PFSK-1 (cell line): ENCODE measurements at regions not wholly inside any gene's neighbourhood (a gene's known extent, or its start where the extent isn't known, plus 50 kb on each side); places are given as distances from the start of the nearest gene placed in this dataset.

Experiments
- FOXP2 ChIP-seq: optimal IDR thresholded peaks from 2 replicates; pipeline ENCODE3; 2011; ENCODE audit warnings: borderline replicate concordance, control low read depth, inconsistent platforms; ENCODE audit not compliant: insufficient read depth; ENCODE audit errors: extremely low read length, extremely low read depth
- POLR2AphosphoS5 ChIP-seq: IDR thresholded peaks from 2 replicates; pipeline ENCODE4 v1.6.1; 2012; ENCODE audit warnings: low read depth, mild to moderate bottlenecking, control low read depth, low read length, moderate library complexity
- SIN3A ChIP-seq: IDR thresholded peaks from 2 replicates; pipeline ENCODE4 v1.6.1; 2012; ENCODE audit warnings: mild to moderate bottlenecking, low read length, moderate library complexity, borderline replicate concordance; ENCODE audit not compliant: insufficient read depth
- TAF1 ChIP-seq: IDR thresholded peaks from 2 replicates; pipeline ENCODE4 v1.6.1; 2012; ENCODE audit warnings: low read length, control low read depth, borderline replicate concordance; ENCODE audit not compliant: insufficient read depth
- TF ChIP-seq, protein P1 (sequence below), 2 experiments: IDR thresholded peaks; 2 replicates each; pipeline versions ENCODE4 v1.6.1 to v1.8.0; 2011 to 2012; ENCODE audit warnings: low read depth in 2 of 2, low read length in 2 of 2, control low read depth in 1 of 2, inconsistent platforms in 1 of 2, mild to moderate bottlenecking in 1 of 2, moderate library complexity in 1 of 2; ENCODE audit not compliant: insufficient read depth in 1 of 2

DNA sequence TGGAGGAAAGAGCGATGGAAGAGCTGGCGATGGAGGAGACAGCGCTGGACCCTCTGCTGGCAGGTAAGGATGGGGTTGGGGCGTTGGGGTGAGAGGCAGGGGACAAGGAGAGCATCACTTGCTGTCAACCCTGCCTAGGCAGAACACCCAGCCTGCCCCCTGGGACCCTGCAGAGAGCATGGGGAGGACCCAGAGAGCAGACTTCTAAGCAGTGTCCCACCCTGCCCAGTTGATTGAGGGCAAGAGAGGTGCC, 111.6 kb upstream of the ANO1 start:
- TF ChIP-seq SIN3A (no peak), FOXP2 (no peak), TAF1 (no peak), POLR2AphosphoS5 (no peak)
- TF ChIP-seq, protein P1, sequence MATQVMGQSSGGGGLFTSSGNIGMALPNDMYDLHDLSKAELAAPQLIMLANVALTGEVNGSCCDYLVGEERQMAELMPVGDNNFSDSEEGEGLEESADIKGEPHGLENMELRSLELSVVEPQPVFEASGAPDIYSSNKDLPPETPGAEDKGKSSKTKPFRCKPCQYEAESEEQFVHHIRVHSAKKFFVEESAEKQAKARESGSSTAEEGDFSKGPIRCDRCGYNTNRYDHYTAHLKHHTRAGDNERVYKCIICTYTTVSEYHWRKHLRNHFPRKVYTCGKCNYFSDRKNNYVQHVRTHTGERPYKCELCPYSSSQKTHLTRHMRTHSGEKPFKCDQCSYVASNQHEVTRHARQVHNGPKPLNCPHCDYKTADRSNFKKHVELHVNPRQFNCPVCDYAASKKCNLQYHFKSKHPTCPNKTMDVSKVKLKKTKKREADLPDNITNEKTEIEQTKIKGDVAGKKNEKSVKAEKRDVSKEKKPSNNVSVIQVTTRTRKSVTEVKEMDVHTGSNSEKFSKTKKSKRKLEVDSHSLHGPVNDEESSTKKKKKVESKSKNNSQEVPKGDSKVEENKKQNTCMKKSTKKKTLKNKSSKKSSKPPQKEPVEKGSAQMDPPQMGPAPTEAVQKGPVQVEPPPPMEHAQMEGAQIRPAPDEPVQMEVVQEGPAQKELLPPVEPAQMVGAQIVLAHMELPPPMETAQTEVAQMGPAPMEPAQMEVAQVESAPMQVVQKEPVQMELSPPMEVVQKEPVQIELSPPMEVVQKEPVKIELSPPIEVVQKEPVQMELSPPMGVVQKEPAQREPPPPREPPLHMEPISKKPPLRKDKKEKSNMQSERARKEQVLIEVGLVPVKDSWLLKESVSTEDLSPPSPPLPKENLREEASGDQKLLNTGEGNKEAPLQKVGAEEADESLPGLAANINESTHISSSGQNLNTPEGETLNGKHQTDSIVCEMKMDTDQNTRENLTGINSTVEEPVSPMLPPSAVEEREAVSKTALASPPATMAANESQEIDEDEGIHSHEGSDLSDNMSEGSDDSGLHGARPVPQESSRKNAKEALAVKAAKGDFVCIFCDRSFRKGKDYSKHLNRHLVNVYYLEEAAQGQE (IDR thresholded peaks at IDR 0.05; ENCODE audit: insufficient read depth in 1 of 2, low read depth in 2 of 2, low read length in 2 of 2), result no peak

- TF ChIP-seq POLR2AphosphoS5, result no peak
- TF ChIP-seq FOXP2, result no peak
- TF ChIP-seq TAF1, result no peak
- TF ChIP-seq, protein P1 (IDR thresholded peaks at IDR 0.05; ENCODE audit: insufficient read depth in 1 of 2, low read depth in 2 of 2, low read length in 2 of 2), result no peak
- no peak for TF ChIP-seq SIN3A
These were observed 111.1 kb upstream of the ANO1 start for GRCh38 chr11:69966910-69967483.

DNA sequence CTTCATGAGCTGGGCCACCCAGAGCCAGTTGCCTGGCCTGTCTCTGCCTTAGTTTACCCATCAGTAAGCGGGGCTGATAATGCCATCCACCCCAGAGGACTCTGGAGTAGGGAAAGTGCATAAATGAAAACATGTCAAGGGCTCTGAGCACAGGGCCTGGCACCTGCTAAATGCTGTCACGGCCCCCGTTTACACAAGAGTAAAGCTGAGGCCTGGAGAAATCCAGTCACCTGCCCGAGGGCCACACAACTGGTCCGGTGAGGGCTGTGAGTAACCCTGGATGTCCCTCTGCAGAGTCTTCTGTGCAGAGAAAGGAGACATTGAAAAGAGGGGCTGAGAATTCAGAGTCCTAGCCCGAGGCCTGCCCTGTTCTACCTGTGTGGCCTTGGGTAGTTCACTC, 110.6 kb upstream of the ANO1 start:
- TF ChIP-seq POLR2AphosphoS5 (no peak), FOXP2 (no peak), SIN3A (no peak), TAF1 (no peak)
- TF ChIP-seq, protein P1 (IDR thresholded peaks at IDR 0.05; ENCODE audit: insufficient read depth in 1 of 2, low read depth in 2 of 2, low read length in 2 of 2), result no peak

DNA sequence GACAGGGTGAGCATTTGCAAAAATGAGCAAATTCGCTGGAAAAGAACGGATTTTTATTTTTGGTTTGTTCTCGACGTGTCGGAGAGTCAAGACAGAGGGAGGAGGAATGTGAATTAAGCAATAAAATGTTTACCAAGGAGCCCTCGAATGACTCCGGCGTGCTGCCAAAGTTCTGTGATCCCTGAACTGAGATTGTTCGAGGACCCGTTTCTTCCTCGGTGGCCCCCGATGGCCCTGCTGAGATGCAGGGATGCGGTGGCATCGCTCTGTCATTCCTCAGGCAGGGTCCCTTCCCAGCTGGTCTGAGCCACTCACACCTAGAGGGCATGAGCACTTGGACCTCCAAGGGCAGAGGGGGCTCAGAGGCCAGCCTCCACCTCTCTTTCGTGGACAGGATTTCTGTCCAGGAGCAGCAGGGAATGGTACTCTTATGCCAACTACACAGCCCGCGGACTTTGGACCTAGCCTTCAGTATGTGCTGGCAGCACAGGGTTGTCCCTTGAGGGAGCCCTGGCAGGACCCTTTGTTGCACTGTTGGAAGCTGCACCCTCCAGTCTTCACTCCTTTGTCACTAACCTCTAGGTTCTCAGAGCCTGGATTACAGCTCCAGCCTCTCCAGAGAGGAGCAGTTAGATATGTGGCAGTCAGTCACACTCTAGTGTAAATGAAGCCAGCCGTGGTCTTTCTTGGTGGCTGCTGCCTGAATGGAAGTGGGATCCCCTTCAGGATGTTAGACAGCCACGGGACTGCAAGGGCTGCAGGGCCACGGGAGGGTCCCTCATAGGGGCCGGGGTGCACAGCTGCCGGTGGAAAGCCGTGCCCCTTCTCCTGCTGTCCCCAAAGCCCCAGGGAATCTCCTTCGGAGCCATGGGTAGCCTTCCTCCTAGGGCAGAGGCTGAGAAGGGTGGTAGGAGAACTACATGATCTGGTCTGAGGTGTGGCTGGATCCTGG, 109.4 kb upstream of the ANO1 start:
- TF ChIP-seq TAF1, result no peak
- TF ChIP-seq, protein P1 (IDR thresholded peaks at IDR 0.05; ENCODE audit: insufficient read depth in 1 of 2, low read depth in 2 of 2, low read length in 2 of 2), result no peak
